ENCODE measurements at regions not wholly inside any gene's neighbourhood (a gene's known extent, or its start where the extent isn't known, plus 50 kb on each side); places are given as distances from the start of the nearest gene placed in this dataset.

GRCh38 chr4:170522427-170522970 is 432.7 kb upstream of the AADAT start:
- Histone ChIP-seq H3K4me3 (replicated peaks in 1 of 3; ENCODE audit: insufficient read depth in 1 of 3, low read depth in 1 of 3, low read length in 3 of 3) (no peak overlapping the region), H4K20me1 (replicated peaks; ENCODE audit: control insufficient read depth, extremely low read depth, insufficient read depth, low read length) (no peaks in the 10 kb centered on the region), H3K79me2 (ENCODE audit: control insufficient read depth, insufficient read depth, low read length) (no peaks in the 10 kb centered on the region), H2AFZ (ENCODE audit: low read depth, low read length) (no peak overlapping the region), H3K9ac (replicated peaks; ENCODE audit: extremely low read depth, insufficient read depth, low read length) (no peak overlapping the region), H3K36me3 (ENCODE audit: control insufficient read depth in 2 of 2, extremely low read depth in 1 of 2, insufficient read depth in 2 of 2, low read length in 2 of 2) (no peaks in the 10 kb centered on the region), H3K27me3 (ENCODE audit: control insufficient read depth in 2 of 2, insufficient read depth in 2 of 2, low read length in 2 of 2) (no peaks in the 10 kb centered on the region), H3K9me1 (replicated peaks; ENCODE audit: control insufficient read depth, extremely low read depth, insufficient read depth, low read length) (no peaks in the 10 kb centered on the region), H3K4me2 (ENCODE audit: insufficient read depth, low read length) (no peak overlapping the region), H3K27ac (ENCODE audit: insufficient read depth, low read depth, low read length) (no peak overlapping the region), H3K4me1 (ENCODE audit: control insufficient read depth, extremely low read depth, insufficient read depth, low read length) (no peaks in the 10 kb centered on the region), H3K9me3 (replicated peaks; ENCODE audit: control insufficient read depth, insufficient read depth, low read length) (peaks cover 2% of the 10 kb centered on the region)
- no peak for DNase-seq (ENCODE audit: low read depth, low spot score)
- TF ChIP-seq POLR2AphosphoS5 (IDR thresholded peaks at IDR 0.05; ENCODE audit: insufficient read depth, low read depth, low read length), result no peak
- no peak for TF ChIP-seq CTCF (IDR thresholded peaks at IDR 0.05; ENCODE audit: extremely low read depth in 1 of 2, insufficient read depth in 1 of 2, low read depth in 1 of 2, low read length in 2 of 2)
- TF ChIP-seq FOS (IDR thresholded peaks at IDR 0.05; ENCODE audit: borderline replicate concordance, insufficient read depth, low read length), result no peak
- no peak for TF ChIP-seq JUN (IDR thresholded peaks at IDR 0.05; ENCODE audit: borderline replicate concordance, insufficient read depth, insufficient read length, low read depth)
- TF ChIP-seq MAX (IDR thresholded peaks at IDR 0.05; ENCODE audit: insufficient read depth, insufficient read length), result no peak
- no peak for TF ChIP-seq EZH2 (IDR thresholded peaks at IDR 0.05; ENCODE audit: borderline replicate concordance, low read depth, low read length, severe bottlenecking)
- TF ChIP-seq MYC (IDR thresholded peaks at IDR 0.05; ENCODE audit: low read depth, low read length), result no peak
- ChIA-PET CTCF (interaction anchor here (1.1 kb wide), 1 partner anchor 9 kb away, joined by 4 read pairs; no protein-coding TSS in a partner anchor), POLR2A (no interaction called here)
- no peak for FAIRE-seq
- intact Hi-C loops (cut with micrococcal nuclease), result no loop called here
- no TSS peak for BruUV-seq (replicated peaks)
- dilution Hi-C loops (cut with MboI; ENCODE audit: extremely low pct_ligation_motif_present, low sequenced_read_pairs), result no loop called here
